ENCODE measurements at regions not wholly inside any gene's neighbourhood (a gene's known extent, or its start where the extent isn't known, plus 50 kb on each side); places are given as distances from the start of the nearest gene placed in this dataset.

GRCh38 chr15:70396807-70397206 is 299.1 kb upstream of the TLE3 start:
- no peak for TF ChIP-seq POLR2AphosphoS5 (IDR thresholded peaks at IDR 0.05; ENCODE audit: low read depth, low read length)
- TF ChIP-seq REST (IDR thresholded peaks at IDR 0.05; ENCODE audit: insufficient read depth in 1 of 2, low read depth in 2 of 2, low read length in 2 of 2): no peak
- no peak for TF ChIP-seq TAF1 (IDR thresholded peaks at IDR 0.05; ENCODE audit: borderline replicate concordance, insufficient read depth, low read length)
- no peak for TF ChIP-seq SIN3A (IDR thresholded peaks at IDR 0.05; ENCODE audit: borderline replicate concordance, insufficient read depth, low read length)
